Femur (tissue), 1 donor: ENCODE measurements at regions not wholly inside any gene's neighbourhood (a gene's known extent, or its start where the extent isn't known, plus 50 kb on each side); places are given as distances from the start of the nearest gene placed in this dataset.

Source experiments
- DNase-seq: peaks from one replicate; pipeline ENCODE4 v3.0.0-alpha.2; 2017

- DNase-seq, result no peak
Measured at GRCh38 chr10:78783753-78784152, 285.0 kb upstream of the ZMIZ1 start.

DNA sequence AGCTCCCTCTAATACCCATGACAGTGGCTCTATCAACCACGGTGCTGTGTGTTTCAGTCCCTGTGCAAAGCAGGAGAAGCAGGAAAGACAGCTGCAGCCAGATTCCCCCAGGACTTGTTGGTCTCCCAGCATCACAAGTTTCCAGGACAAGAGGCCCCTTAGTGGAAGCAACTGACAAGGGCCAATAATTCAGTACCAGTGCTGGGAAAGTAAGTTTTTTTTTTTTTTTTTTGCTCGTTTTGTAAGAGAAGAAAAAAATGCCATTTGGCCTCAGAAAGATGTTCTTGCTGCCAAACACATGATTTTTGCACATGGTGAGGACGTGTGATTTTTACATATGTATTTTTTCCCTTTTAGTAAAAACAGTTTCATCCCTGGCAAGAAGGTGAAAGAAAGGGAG is 284.2 kb upstream of the ZMIZ1 start:
- DNase-seq, result no peak

- no peak for DNase-seq
Measured at GRCh38 chr10:78785066-78785465, 283.7 kb upstream of the ZMIZ1 start.

- DNase-seq, result no peak
Measured at GRCh38 chr10:78785991-78786390, 282.8 kb upstream of the ZMIZ1 start.

- DNase-seq, result no peak
Measured at GRCh38 chr10:78787125-78787524, 281.6 kb upstream of the ZMIZ1 start.

DNA sequence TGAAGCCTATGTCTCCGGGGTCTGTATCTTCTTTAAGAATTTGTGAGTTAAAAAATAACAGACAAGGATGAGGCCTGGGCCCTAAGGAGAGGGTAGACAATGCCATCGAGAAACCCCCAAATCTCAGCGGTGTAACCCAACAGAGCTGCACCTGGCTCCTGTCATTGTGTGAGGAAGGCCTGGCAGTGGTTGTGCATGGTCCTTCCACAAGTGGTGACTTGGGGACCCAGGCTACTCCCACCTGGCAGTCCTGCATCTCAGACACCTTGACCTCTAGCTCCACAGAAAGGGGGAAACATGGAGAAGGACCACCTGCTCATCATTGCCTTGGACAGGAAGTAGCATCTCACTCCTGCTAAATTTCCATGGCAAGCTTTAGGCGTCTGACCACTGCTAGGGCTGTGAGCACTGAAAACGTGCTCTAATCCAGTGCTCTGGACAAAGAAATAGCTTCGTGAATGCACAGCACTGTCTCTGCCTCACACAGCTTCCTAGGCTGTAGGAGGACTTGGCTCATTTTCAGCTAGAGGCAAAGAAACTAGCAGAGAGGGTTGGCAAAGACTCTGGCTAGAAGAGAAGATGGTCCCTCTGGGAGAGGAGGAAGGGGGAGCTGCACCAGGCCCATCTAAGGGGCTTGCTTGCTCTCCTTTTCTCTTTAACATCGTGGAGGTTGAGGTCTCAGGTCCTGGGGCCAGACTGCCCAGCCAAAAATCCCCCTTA is 273.9 kb upstream of the ZMIZ1 start:
- DNase-seq, result no peak

DNA sequence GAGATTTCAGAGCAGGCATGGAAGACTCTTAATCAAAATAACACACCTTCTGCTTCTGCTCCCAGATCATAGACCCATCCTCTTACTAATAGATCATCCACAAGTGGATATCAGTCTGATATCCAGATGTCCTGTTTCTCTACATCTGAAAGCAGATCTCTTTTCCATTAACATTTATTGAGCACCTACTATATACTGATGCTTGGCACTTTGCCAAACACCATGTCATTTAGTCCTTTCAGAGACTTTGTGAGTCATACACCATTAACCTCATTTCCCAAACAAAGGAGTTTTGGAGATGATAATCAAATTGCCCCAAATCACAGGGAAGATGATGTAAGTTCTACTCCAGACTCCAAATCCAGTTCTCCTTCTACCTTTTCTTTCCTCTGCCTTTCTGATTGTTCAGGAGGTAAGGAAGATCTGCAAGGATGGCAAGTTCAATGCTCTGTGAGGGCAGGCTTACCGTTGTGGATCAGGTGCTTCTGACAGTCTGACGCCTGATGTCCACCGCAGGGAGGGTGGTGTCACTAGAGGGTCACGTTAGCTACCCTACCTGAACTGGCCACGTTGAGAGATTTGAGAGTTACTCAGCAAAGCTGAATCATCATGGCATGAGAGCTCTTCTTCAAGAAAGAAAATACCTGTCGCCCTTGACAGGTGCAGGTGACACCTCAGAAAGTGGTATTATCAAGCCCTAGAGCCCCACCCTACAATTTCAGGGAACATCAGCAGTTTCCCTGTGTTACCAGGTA is 269.6 kb upstream of the ZMIZ1 start:
- DNase-seq, result no peak

DNA sequence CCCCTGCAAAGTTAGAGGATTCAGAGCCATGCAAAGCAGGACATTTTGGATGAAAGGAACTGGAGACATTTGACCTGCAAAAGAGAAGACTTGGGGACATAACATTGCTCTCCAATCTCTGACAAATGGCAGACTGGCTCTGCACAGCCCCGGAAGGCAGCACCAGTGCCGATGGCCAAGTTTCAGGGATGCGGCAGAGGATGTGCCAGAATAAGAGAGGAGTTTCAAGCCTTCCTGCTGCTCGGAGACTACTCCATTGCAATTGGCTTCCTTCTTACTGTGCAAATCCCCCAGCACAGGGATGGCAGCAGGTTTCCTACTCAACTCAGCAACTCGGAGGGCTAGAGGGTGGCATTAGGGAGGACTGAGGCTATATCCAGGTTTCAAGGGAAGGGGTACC is 268.8 kb upstream of the ZMIZ1 start:
- no peak for DNase-seq

- DNase-seq, result no peak
Measured at GRCh38 chr10:78800535-78801320, 268.0 kb upstream of the ZMIZ1 start.

DNA sequence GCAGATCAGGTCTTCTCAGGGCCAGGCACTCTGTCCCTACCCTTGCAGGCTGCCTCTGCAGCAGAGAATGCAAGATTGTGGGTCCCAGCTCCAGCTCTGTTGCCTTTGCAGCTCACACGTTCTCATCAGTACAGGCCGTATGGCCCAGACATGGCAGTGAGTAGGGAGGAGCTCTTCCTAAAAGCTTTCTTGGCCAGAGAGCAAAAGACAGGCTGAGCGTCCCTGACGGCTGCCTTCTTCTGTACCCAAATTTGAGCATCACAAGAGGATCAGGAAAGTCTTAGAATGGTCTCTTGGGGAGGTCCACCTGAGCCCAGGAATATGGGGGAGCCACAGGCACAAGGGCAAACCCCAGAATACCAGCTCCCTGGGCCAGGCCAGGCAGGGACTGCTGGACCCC is 266.3 kb upstream of the ZMIZ1 start:
- no peak for DNase-seq

DNA sequence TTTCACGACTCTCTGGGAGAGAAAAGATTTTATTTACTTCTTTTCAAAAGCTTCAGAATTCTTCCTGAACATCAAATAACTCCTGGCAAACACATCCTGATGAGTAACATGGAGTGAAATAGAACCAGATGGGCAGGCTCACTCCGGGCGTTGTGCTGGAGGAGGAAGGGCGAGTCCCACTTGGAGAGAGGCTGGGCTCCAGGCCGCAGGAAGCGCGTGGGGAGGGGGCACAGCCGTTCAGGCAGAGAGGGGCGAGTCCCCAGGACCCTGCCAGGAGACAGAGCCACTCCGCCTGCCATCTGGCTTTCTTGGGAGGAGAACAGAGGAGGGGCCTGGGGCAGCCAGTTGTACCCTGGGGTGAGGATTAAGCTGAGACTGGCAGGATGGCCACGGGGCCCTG is 265.9 kb upstream of the ZMIZ1 start:
- DNase-seq, result peak; percentile 89

DNA sequence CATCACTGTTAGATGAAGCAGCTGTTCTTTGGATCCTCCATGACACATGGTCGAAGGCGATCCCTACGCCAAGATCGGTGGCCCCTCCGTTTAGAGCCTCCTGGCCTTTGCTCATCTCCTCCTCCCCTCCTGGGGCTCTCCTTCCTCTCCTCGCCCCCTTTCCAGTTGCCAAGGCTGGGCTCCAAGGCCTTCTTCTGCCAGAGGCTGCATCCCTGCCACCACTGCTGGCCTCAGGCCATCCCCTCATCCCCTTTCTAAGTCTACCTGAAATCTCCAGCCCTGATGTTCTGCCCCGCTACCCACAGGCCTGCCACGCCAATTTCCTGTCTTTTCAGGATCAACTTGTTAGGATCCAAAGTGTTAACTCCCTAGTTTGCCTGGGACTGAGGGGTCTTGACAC is 265.1 kb upstream of the ZMIZ1 start:
- peak; percentile 41 for DNase-seq

DNA sequence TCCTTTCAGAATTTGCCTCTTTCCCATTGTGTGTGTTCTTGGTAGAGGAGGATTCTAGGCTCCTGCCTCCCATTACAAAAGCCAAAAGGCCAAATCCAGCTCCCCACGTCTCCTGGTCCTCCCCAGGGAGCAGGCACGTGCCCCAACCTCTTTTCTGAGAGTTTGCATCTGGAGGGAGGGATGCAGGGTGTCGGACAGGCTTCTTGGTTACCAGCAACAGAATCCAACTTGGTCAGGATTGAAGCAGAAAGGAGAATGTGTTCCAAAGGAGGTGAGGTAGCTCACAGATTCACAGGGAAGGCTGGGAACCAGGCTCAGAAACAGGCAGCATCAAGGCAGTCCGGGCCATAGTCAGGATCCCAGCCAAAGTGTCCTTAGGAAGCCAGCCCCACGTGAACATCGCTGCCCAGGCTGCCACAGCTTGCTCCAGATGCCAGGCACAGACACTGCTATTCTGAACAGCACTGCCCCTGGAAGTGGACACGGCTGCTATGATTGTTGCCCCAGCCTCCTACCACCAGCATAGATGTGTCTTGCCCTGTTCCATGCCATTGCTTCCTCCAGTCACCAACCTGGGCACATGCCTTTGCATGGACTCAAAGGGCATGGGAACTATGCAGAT is 264.2 kb upstream of the ZMIZ1 start:
- DNase-seq, result no peak

GRCh38 chr10:78805176-78805575 is 263.6 kb upstream of the ZMIZ1 start:
- peak; percentile 90 for DNase-seq

GRCh38 chr10:78806681-78807221 is 262.0 kb upstream of the ZMIZ1 start:
- DNase-seq, result no peak

GRCh38 chr10:78807504-78808203 is 261.1 kb upstream of the ZMIZ1 start:
- DNase-seq, result no peak

DNA sequence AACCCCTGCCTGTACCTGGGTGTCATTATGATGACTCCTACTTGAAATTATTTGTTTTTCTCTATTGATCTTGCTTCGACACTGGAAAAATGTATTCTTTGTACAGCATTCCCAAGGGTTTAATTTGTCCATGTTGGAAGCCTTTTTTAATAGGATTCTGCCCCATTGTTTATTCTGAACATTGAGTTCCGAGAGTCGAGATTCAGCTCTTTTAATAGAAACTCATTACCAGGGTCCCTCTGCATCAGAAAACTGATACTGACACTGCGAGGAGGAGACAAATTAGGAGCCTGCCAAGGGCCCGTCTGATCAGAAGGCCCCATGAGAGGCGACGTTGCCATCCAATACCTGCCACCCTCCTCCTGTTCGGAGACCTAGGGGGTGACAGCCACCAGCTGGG is 260.5 kb upstream of the ZMIZ1 start:
- DNase-seq, result no peak

- DNase-seq, result no peak
Measured at GRCh38 chr10:78808736-78809367, 259.9 kb upstream of the ZMIZ1 start.

DNA sequence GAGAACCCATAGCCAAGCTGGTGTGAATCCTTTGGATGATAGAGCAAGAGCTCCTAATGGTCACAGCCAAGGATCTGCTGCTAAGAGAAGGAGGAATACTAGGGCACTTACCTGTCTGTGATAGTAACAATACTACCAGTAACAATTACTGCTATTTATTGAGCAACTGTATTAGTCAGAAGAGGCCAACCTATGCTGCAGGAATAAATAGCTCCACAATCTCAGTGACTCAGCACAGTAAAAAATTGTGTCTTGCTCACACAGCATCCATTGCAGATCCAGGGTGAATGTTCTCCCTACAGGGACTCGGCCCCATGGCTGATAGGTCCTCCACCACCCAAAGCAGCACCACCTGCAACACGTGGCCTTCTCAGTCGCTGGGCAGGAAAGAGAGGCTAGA is 257.6 kb upstream of the ZMIZ1 start:
- no peak for DNase-seq

GRCh38 chr10:78812571-78813318 is 256.0 kb upstream of the ZMIZ1 start:
- DNase-seq, result no peak

GRCh38 chr10:78813526-78813925 is 255.2 kb upstream of the ZMIZ1 start:
- no peak for DNase-seq
